Stomach (tissue), 8 donors: ENCODE measurements at regions not wholly inside any gene's neighbourhood (a gene's known extent, or its start where the extent isn't known, plus 50 kb on each side); places are given as distances from the start of the nearest gene placed in this dataset.

Experiments used
- DNase-seq, 2 donors: peaks; one replicate each; pipeline versions ENCODE4 v3.0.0 to v3.0.0-alpha.2; 2013 to 2019
- H3K27ac ChIP-seq, 5 donors: fragments of 200-600 bp in 4 of 5; sonication (generic) in 4 of 5; one replicate each; pipeline ENCODE4 v1.5.1; 2013 to 2019; ENCODE audit warnings: mild to moderate bottlenecking in 1 of 5, moderate library complexity in 1 of 5
- H3K27me3 ChIP-seq, 3 donors: fragments of 200-600 bp; sonication (generic); one replicate each; pipeline ENCODE4 v1.5.1; 2017 to 2019; ENCODE audit warnings: mixed run types in 1 of 3
- H3K36me3 ChIP-seq, 4 donors: fragments of 200-600 bp; sonication (generic); 1 replicate in 3 of 4; 2 replicates in 1 of 4; pipeline ENCODE4 v1.5.1; 2016 to 2019
- H3K4me1 ChIP-seq, 4 donors: fragments of 200-600 bp; sonication (generic); one replicate each; pipeline ENCODE4 v1.5.1; 2016 to 2019
- H3K4me3 ChIP-seq, 4 donors: fragments of 200-600 bp; sonication (generic) in 3 of 4; one replicate each; pipeline ENCODE4 v1.5.1; 2016 to 2019; ENCODE audit warnings: mild to moderate bottlenecking in 1 of 4
- H3K9me3 ChIP-seq, 4 donors: fragments of 200-600 bp; sonication (generic); one replicate each; pipeline ENCODE4 v1.5.1; 2016 to 2019
- CTCF ChIP-seq, 7 experiments: fragments of 450-650 bp in 4 of 7; fragments of 200-600 bp in 3 of 7; sonication (generic) in 3 of 7; IDR thresholded peaks; one replicate each; pipeline ENCODE4 v1.5.1; 2016 to 2019; ENCODE audit warnings: antibody characterized with exemption in 7 of 7, control low read depth in 2 of 7, mild to moderate bottlenecking in 1 of 7
- EP300 ChIP-seq: sonication (generic); formaldehyde crosslinking; IDR thresholded peaks from one replicate; pipeline ENCODE4 v1.6.1; 2017; ENCODE audit warnings: antibody characterized with exemption
- POLR2A ChIP-seq, 4 donors: fragments of 450-650 bp; IDR thresholded peaks; one replicate each; pipeline ENCODE4 v1.6.1; 2016; ENCODE audit warnings: antibody characterized with exemption in 4 of 4, control low read depth in 2 of 4, mild to moderate bottlenecking in 1 of 4, moderate library complexity in 1 of 4
- POLR2AphosphoS5 ChIP-seq, 3 donors: sonication (generic); formaldehyde crosslinking; IDR thresholded peaks; one replicate each; pipeline ENCODE4 v1.6.1; 2016; ENCODE audit warnings: antibody characterized with exemption in 3 of 3
- WGBS, 5 donors: extraction: QIAGEN DNeasy Blood & Tissue Kit in 3 of 5; methylation state at CpG; one replicate each; pipeline versions ENCODE4 v1.1.5 to v1.1.7; 2013 to 2018; 5-methylcytosine and 5-hydroxymethylcytosine counted together
- intact Hi-C: fragments of 100-400 bp; cut with DNase I; formaldehyde crosslinking; loops from one replicate; pipeline ENCODE4 v1.15.1; 2023; ENCODE audit warnings: low total_unique reads
- donor health status: healthy with polysubstance abuse.
- donor health status: Bipolar disorder and iron deficiency.
- donor health status: healthy.

- no peak overlapping the region for H3K4me3 ChIP-seq
- 73 to 81% (median 76%) methylated on average over 4 of the region's 4 CpGs for WGBS, 5 donors
- H3K4me1 ChIP-seq, result no peaks in the 10 kb centered on the region
- TF ChIP-seq EP300 (no peak), CTCF (IDR thresholded peaks at IDR 0.05) (no peak), POLR2AphosphoS5 (IDR thresholded peaks at IDR 0.05) (no peak), POLR2A (IDR thresholded peaks at IDR 0.05) (no peak)
- no peak for DNase-seq
- H3K27ac ChIP-seq, result no peak overlapping the region
- intact Hi-C loops, result no loop called here
- no peaks in the 10 kb centered on the region for H3K9me3 ChIP-seq
- H3K27me3 ChIP-seq, result peaks cover 0 to 7% (median 0%) of the 10 kb centered on the region in 3 donors
- no peaks in the 10 kb centered on the region for H3K36me3 ChIP-seq
Measured at GRCh38 chr3:38992117-38992760, 59.5 kb downstream of the SCN11A start.

- intact Hi-C loops, result no loop called here
Measured at GRCh38 chr3:38990621-38991020, 61.1 kb downstream of the SCN11A start.

GRCh38 chr3:38989917-38990510 lies 61.7 kb downstream of the SCN11A start:
- no peak for DNase-seq
- TF ChIP-seq POLR2AphosphoS5 (IDR thresholded peaks at IDR 0.05) (no peak), CTCF (IDR thresholded peaks at IDR 0.05) (no peak), EP300 (no peak), POLR2A (IDR thresholded peaks at IDR 0.05) (no peak)
- peaks cover 0 to 7% (median 0%) of the 10 kb centered on the region in 3 donors for H3K27me3 ChIP-seq
- no peak overlapping the region for H3K4me3 ChIP-seq
- 52 to 71% (median 67%) methylated on average over 7 of the region's 7 CpGs for WGBS, 5 donors
- no peak overlapping the region for H3K27ac ChIP-seq
- H3K9me3 ChIP-seq, result no peaks in the 10 kb centered on the region
- no peaks in the 10 kb centered on the region for H3K36me3 ChIP-seq
- H3K4me1 ChIP-seq, result no peaks in the 10 kb centered on the region
- intact Hi-C loops, result no loop called here

More at GRCh38 chr3:38990621-38991020, 61.1 kb downstream of the SCN11A start:
- TF ChIP-seq POLR2A (IDR thresholded peaks at IDR 0.05), result no peak
- no peak for TF ChIP-seq CTCF (IDR thresholded peaks at IDR 0.05)
- no peak for TF ChIP-seq POLR2AphosphoS5 (IDR thresholded peaks at IDR 0.05)
- DNase-seq, result no peak
- H3K4me3 ChIP-seq, result no peak overlapping the region
- H3K9me3 ChIP-seq, result no peaks in the 10 kb centered on the region
- H3K4me1 ChIP-seq, result no peaks in the 10 kb centered on the region
- WGBS, 5 donors, result 47 to 72% (median 67%) methylated on average over 3 of the region's 3 CpGs
- H3K27me3 ChIP-seq, result peaks cover 0 to 7% (median 0%) of the 10 kb centered on the region in 3 donors
- H3K36me3 ChIP-seq, result no peaks in the 10 kb centered on the region
- H3K27ac ChIP-seq, result no peak overlapping the region

- Histone ChIP-seq H3K27ac (no peak overlapping the region), H3K9me3 (no peaks in the 10 kb centered on the region), H3K4me1 (no peaks in the 10 kb centered on the region), H3K4me3 (no peak overlapping the region), H3K36me3 (no peaks in the 10 kb centered on the region), H3K27me3 (peaks cover 0 to 7% (median 0%) of the 10 kb centered on the region in 3 donors)
- no peak for DNase-seq
- 90 to 100% (median 91%) methylated on average over 3 of the region's 3 CpGs for whole genome bisulfite sequencing, 5 donors
- intact Hi-C loops, result no loop called here
- TF ChIP-seq CTCF (IDR thresholded peaks at IDR 0.05) (no peak), POLR2AphosphoS5 (IDR thresholded peaks at IDR 0.05) (no peak), EP300 (no peak), POLR2A (IDR thresholded peaks at IDR 0.05) (no peak)
Measured at GRCh38 chr3:38988955-38989354, 62.8 kb downstream of the SCN11A start.
